H1 (cell line): ENCODE measurements at regions not wholly inside any gene's neighbourhood (a gene's known extent, or its start where the extent isn't known, plus 50 kb on each side); places are given as distances from the start of the nearest gene placed in this dataset.

ENCODE experiments used
- CTCF ChIA-PET: fragments of 300-600 bp; sonication (Branson Sonifier 250); formaldehyde crosslinking; loops from one replicate; lab custom pipeline; 2021; ENCODE audit not compliant: partially characterized antibody; lab: Charles Lee
- POLR2A ChIA-PET: fragments of 300-600 bp; sonication (Branson Sonifier 250); formaldehyde crosslinking; loops from one replicate; lab custom pipeline; 2021; ENCODE audit warnings: inconsistent platforms; ENCODE audit not compliant: partially characterized antibody; lab: Charles Lee
- DNase-seq, 2 experiments: peaks; one replicate each; pipeline versions ENCODE4 v3.0.0 to v3.0.0-alpha.2; 2010 to 2022; ENCODE audit warnings: low spot score in 2 of 2, low read depth in 1 of 2, mixed read lengths in 1 of 2
- FAIRE-seq: peaks from 2 replicates; lab custom pipeline; 2011; peaks lifted over from hg19 to GRCh38; lab: Jason Lieb, UNC
- H2AFZ ChIP-seq: 2 replicates; pipeline ENCODE4 v1.8.1; 2012; ENCODE audit warnings: low read length, inconsistent platforms
- H2AK5ac ChIP-seq: 2 replicates; pipeline ENCODE4 v1.6.1; 2013; ENCODE audit warnings: low read depth, low read length
- H2BK120ac ChIP-seq: replicated peaks from 2 replicates; pipeline ENCODE3; 2013; ENCODE audit warnings: low read depth, low read length, inconsistent platforms
- H2BK12ac ChIP-seq: 2 replicates; pipeline ENCODE4 v1.6.1; 2013; ENCODE audit warnings: low read depth, low read length
- H2BK15ac ChIP-seq: 2 replicates; pipeline ENCODE4 v1.6.1; 2013; ENCODE audit warnings: low read length
- H2BK20ac ChIP-seq: 2 replicates; pipeline ENCODE4 v1.6.1; 2013; ENCODE audit warnings: low read length
- H2BK5ac ChIP-seq: 2 replicates; pipeline ENCODE4 v1.6.1; 2013; ENCODE audit warnings: low read depth, low read length
- H3K14ac ChIP-seq: 2 replicates; pipeline ENCODE4 v1.6.1; 2013; ENCODE audit warnings: inconsistent platforms; ENCODE audit not compliant: insufficient read length
- H3K18ac ChIP-seq: 2 replicates; pipeline ENCODE4 v1.6.1; 2013; ENCODE audit warnings: low read length; ENCODE audit errors: extremely low read depth
- H3K23ac ChIP-seq: 2 replicates; pipeline ENCODE4 v1.6.1; 2013; ENCODE audit warnings: inconsistent platforms; ENCODE audit not compliant: insufficient read length
- H3K23me2 ChIP-seq: 2 replicates; pipeline ENCODE4 v1.6.1; 2013; ENCODE audit warnings: low read depth, low read length
- H3K27ac ChIP-seq: 2 replicates; pipeline ENCODE4 v1.6.1; 2011; ENCODE audit warnings: low read depth, low read length, inconsistent platforms
- H3K27me3 ChIP-seq, 4 experiments: replicated peaks in 1 of 4; 1 replicate in 1 of 4; 2 replicates in 3 of 4; pipeline versions ENCODE4 v1.6.1 to v1.8.1; 2011 to 2013; ENCODE audit warnings: low read length in 3 of 4, mild to moderate bottlenecking in 3 of 4, inconsistent platforms in 2 of 4, mixed read lengths in 2 of 4, moderate library complexity in 1 of 4; ENCODE audit not compliant: control insufficient read depth in 3 of 4, insufficient read depth in 3 of 4; ENCODE audit errors: extremely low read depth in 1 of 4
- H3K36me3 ChIP-seq, 4 experiments: 2 replicates each; pipeline versions ENCODE4 v1.6.1 to v1.8.1; 2011 to 2013; ENCODE audit warnings: mild to moderate bottlenecking in 4 of 4, low read length in 3 of 4, moderate library complexity in 2 of 4, control low read depth in 1 of 4, inconsistent platforms in 1 of 4; ENCODE audit not compliant: insufficient read depth in 4 of 4, control insufficient read depth in 2 of 4
- H3K4ac ChIP-seq: replicated peaks from 2 replicates; pipeline ENCODE3; 2013; ENCODE audit warnings: low read length, low read depth, mixed read lengths, inconsistent platforms; ENCODE audit not compliant: insufficient read length
- H3K4me1 ChIP-seq, 4 experiments: replicated peaks in 1 of 4; 1 replicate in 1 of 4; 2 replicates in 3 of 4; pipeline versions ENCODE4 v1.6.1 to v1.8.1; 2011 to 2013; ENCODE audit warnings: low read length in 3 of 4, inconsistent platforms in 2 of 4, mixed read lengths in 1 of 4; ENCODE audit not compliant: insufficient read depth in 4 of 4, control insufficient read depth in 3 of 4
- H3K4me2 ChIP-seq, 2 experiments: 2 replicates each; pipeline versions ENCODE4 v1.6.1 to v1.8.1; 2011 to 2013; ENCODE audit warnings: low read depth in 2 of 2, low read length in 2 of 2, control low read depth in 1 of 2, inconsistent platforms in 1 of 2, mild to moderate bottlenecking in 1 of 2; ENCODE audit not compliant: insufficient read depth in 1 of 2
- H3K4me3 ChIP-seq, 4 experiments: fragments of 200-600, 300-600 bp in 1 of 4; sonication (generic), shearing (Covaris generic), sonication (Bioruptor Twin) in 1 of 4; 2 replicates each; pipeline versions ENCODE4 v1.5.1 to v1.8.1; 2011 to 2016; ENCODE audit warnings: low read length in 4 of 4, low read depth in 3 of 4, control low read depth in 2 of 4, inconsistent platforms in 2 of 4, mild to moderate bottlenecking in 2 of 4, mixed read lengths in 1 of 4, moderate library complexity in 1 of 4; ENCODE audit not compliant: insufficient read depth in 2 of 4; ENCODE audit errors: extremely low read depth in 1 of 4
- H3K56ac ChIP-seq: replicated peaks from 2 replicates; pipeline ENCODE3; 2013; ENCODE audit warnings: low read depth, mild to moderate bottlenecking, mixed read lengths, low read length, inconsistent platforms; ENCODE audit not compliant: insufficient read length
- H3K79me1 ChIP-seq: 2 replicates; pipeline ENCODE4 v1.6.1; 2013; ENCODE audit warnings: low read depth, low read length, control low read depth
- H3K79me2 ChIP-seq, 2 experiments: 2 replicates each; pipeline versions ENCODE4 v1.6.1 to v1.8.1; 2012 to 2013; ENCODE audit warnings: low read length in 2 of 2, mild to moderate bottlenecking in 2 of 2, inconsistent platforms in 1 of 2; ENCODE audit not compliant: insufficient read depth in 2 of 2, control insufficient read depth in 1 of 2
- H3K9ac ChIP-seq, 4 experiments: replicated peaks in 1 of 4; 1 replicate in 1 of 4; 2 replicates in 3 of 4; pipeline versions ENCODE4 v1.6.1 to v1.8.1; 2011 to 2013; ENCODE audit warnings: low read depth in 3 of 4, low read length in 3 of 4, control low read depth in 2 of 4, mild to moderate bottlenecking in 2 of 4, moderate library complexity in 2 of 4, inconsistent platforms in 1 of 4; ENCODE audit errors: extremely low read depth in 1 of 4
- H3K9me3 ChIP-seq, 2 experiments: 2 replicates each; pipeline versions ENCODE4 v1.6.1 to v1.8.1; 2012 to 2013; ENCODE audit warnings: mild to moderate bottlenecking in 2 of 2, moderate library complexity in 2 of 2, control low read depth in 1 of 2, inconsistent platforms in 1 of 2, low read depth in 1 of 2, low read length in 1 of 2, mixed read lengths in 1 of 2; ENCODE audit not compliant: insufficient read depth in 2 of 2
- H4K20me1 ChIP-seq, 2 experiments: replicated peaks in 1 of 2; 2 replicates each; pipeline versions ENCODE3 to v1.8.1; 2011 to 2013; ENCODE audit warnings: inconsistent platforms in 2 of 2, low read length in 2 of 2, mild to moderate bottlenecking in 1 of 2; ENCODE audit not compliant: insufficient read depth in 2 of 2, control insufficient read depth in 1 of 2
- H4K5ac ChIP-seq: 2 replicates; pipeline ENCODE4 v1.6.1; 2013; ENCODE audit warnings: low read length, low read depth, mixed read lengths, inconsistent platforms; ENCODE audit not compliant: insufficient read length
- H4K8ac ChIP-seq: 2 replicates; pipeline ENCODE4 v1.8.0; 2013; ENCODE audit warnings: mild to moderate bottlenecking, moderate library complexity, low read length, inconsistent platforms; ENCODE audit not compliant: insufficient read depth; ENCODE audit errors: extremely low read depth
- H4K91ac ChIP-seq: replicated peaks from 2 replicates; pipeline ENCODE3; 2013; ENCODE audit warnings: low read length, mixed read lengths, inconsistent platforms; ENCODE audit not compliant: insufficient read length
- ASH2L ChIP-seq: fragments of 200-600, 300-600 bp; sonication (generic); IDR thresholded peaks from one replicate; pipeline ENCODE4 v1.7.1; 2017; ENCODE audit warnings: low read length
- KDM1A ChIP-seq: fragments of 200-600, 300-600 bp; sonication (generic); IDR thresholded peaks from 2 replicates; pipeline ENCODE4 v1.7.1; 2016; ENCODE audit warnings: mild to moderate bottlenecking, low read length, borderline replicate concordance
- RBBP5 ChIP-seq: IDR thresholded peaks from 2 replicates; pipeline ENCODE4 v1.7.1; 2012; ENCODE audit warnings: low read depth, mild to moderate bottlenecking, inconsistent platforms, low read length, moderate library complexity, borderline replicate concordance
- SP1 ChIP-seq: IDR thresholded peaks from 2 replicates; pipeline ENCODE4 v1.6.1; 2011; ENCODE audit warnings: low read depth, low read length
- ZNF274 ChIP-seq: IDR thresholded peaks from 2 replicates; pipeline ENCODE4 v1.7.0; 2012; ENCODE audit warnings: low read length, borderline replicate concordance; ENCODE audit errors: extremely low read depth
- WGBS, 2 experiments: shearing (Covaris generic) in 1 of 2; methylation state at CpG; one replicate each; pipeline versions ENCODE4 v1.1.6 to v1.1.7; 2013 to 2015; ENCODE audit warnings: low lambda C conversion rate in 2 of 2, mixed read lengths in 2 of 2, inconsistent platforms in 1 of 2, low coverage in 1 of 2, missing lambda C conversion rate in 1 of 2; ENCODE audit not compliant: insufficient replicate concordance in 2 of 2, insufficient coverage in 1 of 2, insufficient read length in 1 of 2; ENCODE audit errors: extremely low coverage in 1 of 2, missing lambda C conversion rate in 1 of 2; 5-methylcytosine and 5-hydroxymethylcytosine counted together

DNA sequence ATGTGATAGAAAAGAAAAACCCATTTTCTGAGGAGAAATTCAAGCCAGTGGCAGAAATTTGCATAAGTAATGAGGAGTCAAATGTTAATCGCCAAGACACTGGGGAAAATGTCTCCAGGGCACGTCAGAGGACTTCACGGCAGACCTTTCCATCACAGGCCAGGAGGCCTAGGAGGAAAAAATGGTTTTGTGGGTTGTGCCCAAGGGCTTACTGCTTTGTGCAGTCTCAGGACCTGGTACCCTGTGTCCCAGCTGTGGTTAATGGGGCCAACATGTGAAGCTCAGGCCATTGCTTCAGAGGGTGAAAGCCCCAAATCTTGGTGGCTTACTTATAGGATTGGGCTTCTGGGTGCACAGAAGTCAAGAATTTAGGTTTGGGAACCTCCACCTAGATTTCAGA, 54.8 kb upstream of the ADAMTS2 start:
- TF ChIP-seq ZNF274 (no peak), KDM1A (no peak), RBBP5 (no peak), ASH2L (no peak), SP1 (no peak)
- TF ChIP-seq, all 59 proteins: peak for 0
- H3K56ac ChIP-seq, result no peak overlapping the region
- ChIA-PET CTCF (no interaction called here), POLR2A (no interaction called here)
- H4K91ac ChIP-seq, result no peak overlapping the region
- H3K18ac ChIP-seq, result no peak overlapping the region
- no peak overlapping the region for H3K14ac ChIP-seq
- DNase-seq (peak in 1 of 2 experiments; percentile 37), FAIRE-seq (no peak)
- no peak overlapping the region for H4K8ac ChIP-seq
- H3K4me2 ChIP-seq, result no peak overlapping the region
- H3K36me3 ChIP-seq, result no peaks in the 10 kb centered on the region
- H2AFZ ChIP-seq, result no peak overlapping the region
- peaks cover 24 to 32% of the 10 kb centered on the region in 2 experiments; a peak in 3 of 4 replicates for H3K9me3 ChIP-seq
- no peak overlapping the region for H3K4me3 ChIP-seq
- H3K27ac ChIP-seq, result no peak overlapping the region
- no peak overlapping the region for H2BK120ac ChIP-seq
- no peaks in the 10 kb centered on the region for H4K20me1 ChIP-seq
- WGBS, 2 experiments, result 40% methylated on average over 3 of the region's 3 CpGs; no CpG with 5 or more reads in 1 of the 2 experiments
- no peak overlapping the region for H3K23ac ChIP-seq
- H2AK5ac ChIP-seq, result no peak overlapping the region
- no peak overlapping the region for H2BK20ac ChIP-seq
- no peak overlapping the region for H3K4ac ChIP-seq
- no peaks in the 10 kb centered on the region for H3K27me3 ChIP-seq
- H2BK5ac ChIP-seq, result no peak overlapping the region
- H4K5ac ChIP-seq, result no peak overlapping the region
- H3K9ac ChIP-seq, result no peak overlapping the region
- H3K79me2 ChIP-seq, result no peaks in the 10 kb centered on the region
- no peak overlapping the region for H2BK12ac ChIP-seq
- no peaks in the 10 kb centered on the region for H3K79me1 ChIP-seq
- H3K4me1 ChIP-seq, result no peaks in the 10 kb centered on the region
- no peaks in the 10 kb centered on the region for H3K23me2 ChIP-seq
- H2BK15ac ChIP-seq, result no peak overlapping the region
